ENCODE measurements at regions not wholly inside any gene's neighbourhood (a gene's known extent, or its start where the extent isn't known, plus 50 kb on each side); places are given as distances from the start of the nearest gene placed in this dataset.

DNA sequence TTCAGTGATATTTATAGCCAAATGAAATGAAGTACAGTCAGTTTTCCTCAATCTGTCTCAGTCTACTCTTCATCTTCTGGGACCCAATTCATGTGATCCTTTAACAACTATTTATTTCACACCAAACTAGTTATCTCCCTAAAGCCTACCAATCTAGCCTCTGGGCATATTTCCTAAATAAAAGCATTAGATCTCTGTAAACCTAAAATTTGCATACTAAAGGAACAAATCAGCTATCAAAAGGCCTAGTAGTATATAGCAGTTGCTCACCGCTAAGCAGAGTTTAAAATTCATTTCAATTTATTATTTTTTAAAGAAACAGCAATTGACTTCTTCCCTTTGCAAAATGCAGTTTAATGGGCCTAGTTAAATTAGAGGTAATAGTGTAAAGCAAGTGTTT is 280.2 kb downstream of the ZEB2 start:
- Mint-ChIP-seq H3K9me3 (no peaks in the 10 kb centered on the region), H3K36me3 (ENCODE audit: low read depth) (no peaks in the 10 kb centered on the region), H3K27ac (peak overlapping the region in 1 of 3 experiments; percentile 21), H3K4me3 (no peak overlapping the region), H3K4me1 (peaks cover 28% of the 10 kb centered on the region), H3K27me3 (ENCODE audit: low read depth) (no peaks in the 10 kb centered on the region)
- TF ChIP-seq, protein P1, sequence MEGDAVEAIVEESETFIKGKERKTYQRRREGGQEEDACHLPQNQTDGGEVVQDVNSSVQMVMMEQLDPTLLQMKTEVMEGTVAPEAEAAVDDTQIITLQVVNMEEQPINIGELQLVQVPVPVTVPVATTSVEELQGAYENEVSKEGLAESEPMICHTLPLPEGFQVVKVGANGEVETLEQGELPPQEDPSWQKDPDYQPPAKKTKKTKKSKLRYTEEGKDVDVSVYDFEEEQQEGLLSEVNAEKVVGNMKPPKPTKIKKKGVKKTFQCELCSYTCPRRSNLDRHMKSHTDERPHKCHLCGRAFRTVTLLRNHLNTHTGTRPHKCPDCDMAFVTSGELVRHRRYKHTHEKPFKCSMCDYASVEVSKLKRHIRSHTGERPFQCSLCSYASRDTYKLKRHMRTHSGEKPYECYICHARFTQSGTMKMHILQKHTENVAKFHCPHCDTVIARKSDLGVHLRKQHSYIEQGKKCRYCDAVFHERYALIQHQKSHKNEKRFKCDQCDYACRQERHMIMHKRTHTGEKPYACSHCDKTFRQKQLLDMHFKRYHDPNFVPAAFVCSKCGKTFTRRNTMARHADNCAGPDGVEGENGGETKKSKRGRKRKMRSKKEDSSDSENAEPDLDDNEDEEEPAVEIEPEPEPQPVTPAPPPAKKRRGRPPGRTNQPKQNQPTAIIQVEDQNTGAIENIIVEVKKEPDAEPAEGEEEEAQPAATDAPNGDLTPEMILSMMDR (IDR thresholded peaks at IDR 0.05; ENCODE audit: unreplicated experiment in 3 of 3): no peak

DNA sequence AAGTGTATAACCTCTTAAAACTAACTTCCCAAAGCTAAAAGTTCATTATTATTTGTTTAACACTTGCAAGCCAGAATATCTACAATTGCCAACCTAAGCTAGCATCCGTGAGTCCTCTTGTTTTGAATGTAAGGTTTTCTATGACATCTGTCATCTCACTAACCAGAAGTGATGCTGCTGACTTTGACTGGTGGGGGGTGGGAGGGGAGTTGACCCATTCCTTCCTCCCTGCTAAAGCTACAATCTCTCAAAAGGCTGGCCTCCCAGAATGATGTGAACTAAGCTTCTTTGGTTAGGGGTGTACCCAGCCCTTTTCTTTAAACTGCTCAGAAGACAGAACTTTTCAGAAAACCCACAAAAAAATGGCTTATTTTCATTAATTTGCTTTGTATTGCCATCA is 280.6 kb downstream of the ZEB2 start:
- TF ChIP-seq, protein P1 (IDR thresholded peaks at IDR 0.05; ENCODE audit: unreplicated experiment in 3 of 3): no peak
- Mint-ChIP-seq H3K27ac (no peak overlapping the region), H3K27me3 (ENCODE audit: low read depth) (no peaks in the 10 kb centered on the region), H3K4me1 (peaks cover 32% of the 10 kb centered on the region), H3K36me3 (ENCODE audit: low read depth) (no peaks in the 10 kb centered on the region), H3K9me3 (no peaks in the 10 kb centered on the region), H3K4me3 (no peak overlapping the region)

DNA sequence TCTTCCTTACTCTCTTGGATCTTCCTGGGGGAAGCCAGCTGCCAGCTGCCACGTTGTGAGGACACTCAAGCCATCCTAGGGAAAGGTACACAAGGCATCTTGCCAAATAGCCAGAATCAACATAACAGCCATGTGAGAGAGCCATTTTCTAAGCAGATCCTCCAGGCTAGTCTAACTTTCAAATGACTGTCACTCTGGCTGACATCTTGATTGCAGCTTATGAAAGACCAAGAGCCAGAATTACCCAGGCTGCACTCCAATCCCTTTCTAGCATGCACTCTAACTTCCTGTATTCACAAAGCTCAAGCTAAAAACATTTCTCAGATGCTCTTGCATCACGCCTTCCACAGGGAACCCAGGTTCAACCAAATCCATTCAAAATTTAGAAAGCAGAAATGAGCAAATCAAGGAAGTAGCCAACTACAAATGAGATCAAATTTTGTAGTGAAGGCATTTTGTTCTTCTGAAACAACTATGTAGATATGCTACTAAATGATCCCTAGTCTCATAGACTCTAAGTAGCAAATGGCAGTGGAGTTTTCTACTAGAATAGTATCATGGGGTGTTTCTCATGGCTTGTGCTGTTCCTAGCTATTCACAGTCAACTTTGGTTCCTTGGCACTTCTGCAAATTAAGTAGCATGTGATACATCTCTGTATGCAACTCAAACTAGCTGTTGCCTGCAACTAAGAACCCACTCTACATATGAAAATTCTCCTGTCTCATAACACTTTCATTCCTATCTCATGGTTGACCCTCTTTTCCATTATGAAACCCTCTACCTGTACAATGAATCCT is 281.9 kb downstream of the ZEB2 start:
- no peaks in the 10 kb centered on the region for H3K27me3 Mint-ChIP-seq (ENCODE audit: low read depth)
- no peak overlapping the region for H3K4me3 Mint-ChIP-seq
- no peak overlapping the region for H3K27ac Mint-ChIP-seq
- H3K36me3 Mint-ChIP-seq (ENCODE audit: low read depth): no peaks in the 10 kb centered on the region
- no peaks in the 10 kb centered on the region for H3K9me3 Mint-ChIP-seq
- TF ChIP-seq, protein P1 (IDR thresholded peaks at IDR 0.05; ENCODE audit: unreplicated experiment in 3 of 3): no peak
- peaks cover 38% of the 10 kb centered on the region for H3K4me1 Mint-ChIP-seq

DNA sequence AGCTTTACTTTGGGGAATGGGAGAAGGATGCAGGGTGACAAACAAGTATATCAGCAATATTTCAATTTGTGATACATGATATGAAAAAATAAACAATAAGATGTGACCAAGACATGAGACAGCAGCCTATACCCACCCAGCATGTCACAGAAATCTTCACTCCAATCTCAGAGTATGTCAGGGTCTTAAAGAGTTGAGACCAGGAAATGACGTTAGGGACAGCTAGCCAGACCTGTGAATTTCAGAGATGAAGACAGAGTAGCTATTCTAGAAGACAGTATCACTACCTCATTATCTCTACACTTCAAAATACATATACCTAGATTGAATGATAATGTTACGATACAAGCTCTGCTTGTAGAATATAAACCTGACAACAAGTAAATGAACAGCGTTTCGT is 282.8 kb downstream of the ZEB2 start:
- Mint-ChIP-seq H3K27ac (no peak overlapping the region), H3K27me3 (ENCODE audit: low read depth) (no peaks in the 10 kb centered on the region), H3K36me3 (ENCODE audit: low read depth) (no peaks in the 10 kb centered on the region), H3K4me1 (peaks cover 36% of the 10 kb centered on the region), H3K4me3 (no peak overlapping the region), H3K9me3 (no peaks in the 10 kb centered on the region)
- TF ChIP-seq, protein P1 (IDR thresholded peaks at IDR 0.05; ENCODE audit: unreplicated experiment in 3 of 3): no peak

DNA sequence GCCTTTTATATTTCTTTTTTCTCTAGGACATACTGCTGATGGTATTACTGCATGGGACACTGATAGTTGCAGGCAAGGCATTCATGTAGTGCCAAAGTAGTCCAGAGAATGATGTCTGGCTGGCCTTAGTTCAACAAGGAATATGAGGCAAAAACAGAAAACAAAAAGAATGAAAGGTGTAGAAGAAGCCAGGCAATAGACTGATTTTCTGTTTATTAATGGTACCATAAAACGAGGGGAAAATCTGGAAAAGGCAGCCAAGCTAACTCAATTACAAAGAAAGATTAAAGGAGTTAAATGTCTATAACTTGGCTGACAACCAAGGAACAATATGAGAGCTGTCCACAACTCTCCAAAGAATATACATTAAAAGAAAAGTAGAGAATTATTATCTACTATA is 284.9 kb downstream of the ZEB2 start:
- Mint-ChIP-seq H3K36me3 (ENCODE audit: low read depth) (no peaks in the 10 kb centered on the region), H3K27me3 (ENCODE audit: low read depth) (no peaks in the 10 kb centered on the region), H3K9me3 (no peaks in the 10 kb centered on the region), H3K27ac (no peak overlapping the region), H3K4me3 (no peak overlapping the region), H3K4me1 (peaks cover 23% of the 10 kb centered on the region)
- TF ChIP-seq, protein P1 (IDR thresholded peaks at IDR 0.05; ENCODE audit: unreplicated experiment in 3 of 3): no peak

DNA sequence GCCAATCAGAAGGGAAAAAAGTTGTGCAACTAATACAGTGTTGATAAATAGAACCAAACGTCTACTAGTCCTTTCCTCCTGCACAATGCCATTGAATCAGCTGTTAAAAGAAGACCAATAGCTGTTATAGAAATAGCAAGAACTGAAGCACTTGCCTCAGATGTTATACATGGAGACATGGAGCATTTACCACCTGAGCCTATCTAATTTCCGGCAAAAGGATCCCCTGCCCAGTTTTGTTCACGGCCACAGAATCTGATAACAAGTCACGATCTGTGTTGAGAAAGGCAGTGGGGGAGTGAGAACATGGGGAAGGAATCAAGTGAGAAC is 285.4 kb downstream of the ZEB2 start:
- Mint-ChIP-seq H3K4me1 (peaks cover 23% of the 10 kb centered on the region), H3K27me3 (ENCODE audit: low read depth) (no peaks in the 10 kb centered on the region), H3K36me3 (ENCODE audit: low read depth) (no peaks in the 10 kb centered on the region), H3K27ac (peak overlapping the region in 1 of 3 experiments; percentile 31), H3K9me3 (no peaks in the 10 kb centered on the region), H3K4me3 (no peak overlapping the region)
- TF ChIP-seq, protein P1 (IDR thresholded peaks at IDR 0.05; ENCODE audit: unreplicated experiment in 3 of 3): no peak
